ENCODE measurements at regions not wholly inside any gene's neighbourhood (a gene's known extent, or its start where the extent isn't known, plus 50 kb on each side); places are given as distances from the start of the nearest gene placed in this dataset.
"Not testable (repeated sequence)": the region's sequence is repeated elsewhere in the genome, so short reads cannot be mapped to it uniquely, and the experiment has no call there.

- DNase-seq (ENCODE audit: low read depth in 2 of 2), result no peak
These were observed 181.4 kb upstream of the CACNA2D1 start for GRCh38 chr7:82624965-82625364.

DNA sequence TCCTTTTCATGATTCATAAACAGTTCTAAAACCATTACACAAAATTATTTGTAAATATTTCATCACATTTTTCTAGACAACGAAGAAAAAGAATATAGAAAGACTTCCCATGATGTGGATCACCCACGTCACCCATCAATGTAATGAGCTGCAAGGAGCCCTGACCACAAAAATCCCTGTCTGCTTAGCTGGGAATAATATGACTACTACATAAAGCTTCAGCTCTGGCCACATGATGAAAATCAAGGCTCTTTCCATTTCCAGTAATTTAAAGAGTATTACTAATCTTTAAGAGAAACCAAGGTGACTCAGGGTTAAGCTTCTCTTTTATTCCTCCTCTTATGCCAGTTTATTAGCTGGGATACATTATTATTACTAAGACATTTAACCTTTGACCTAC is 180.8 kb upstream of the CACNA2D1 start:
- DNase-seq (ENCODE audit: low read depth in 2 of 2), result no peak

GRCh38 chr7:82623812-82624211 is 180.2 kb upstream of the CACNA2D1 start:
- no peak for DNase-seq (ENCODE audit: low read depth in 2 of 2)

- DNase-seq (ENCODE audit: low read depth in 2 of 2), result no peak
These were observed 173.6 kb upstream of the CACNA2D1 start for GRCh38 chr7:82617156-82617555.

- no peak for DNase-seq (ENCODE audit: low read depth in 2 of 2)
These were observed 172.6 kb upstream of the CACNA2D1 start for GRCh38 chr7:82616059-82616728.

DNA sequence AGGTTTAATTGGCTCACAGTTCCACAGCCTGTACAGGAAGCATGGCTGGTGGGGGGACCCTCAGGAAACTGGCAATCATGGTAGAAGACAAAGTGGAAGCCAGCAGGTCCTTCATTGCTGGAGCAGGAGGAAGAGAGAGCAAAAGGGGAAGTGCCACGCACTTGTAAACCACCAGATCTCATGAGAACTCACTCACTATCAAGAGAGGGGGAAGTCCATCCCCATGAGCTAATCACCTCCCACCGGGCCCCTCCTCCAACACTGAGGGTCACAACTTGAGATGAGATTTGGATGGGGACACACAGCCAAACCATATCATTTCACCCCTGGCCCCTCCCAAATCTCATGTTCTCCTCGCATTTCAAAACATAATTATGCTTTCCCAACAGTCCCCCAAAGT is 171.9 kb upstream of the CACNA2D1 start:
- DNase-seq (ENCODE audit: low read depth in 2 of 2), result no peak

DNA sequence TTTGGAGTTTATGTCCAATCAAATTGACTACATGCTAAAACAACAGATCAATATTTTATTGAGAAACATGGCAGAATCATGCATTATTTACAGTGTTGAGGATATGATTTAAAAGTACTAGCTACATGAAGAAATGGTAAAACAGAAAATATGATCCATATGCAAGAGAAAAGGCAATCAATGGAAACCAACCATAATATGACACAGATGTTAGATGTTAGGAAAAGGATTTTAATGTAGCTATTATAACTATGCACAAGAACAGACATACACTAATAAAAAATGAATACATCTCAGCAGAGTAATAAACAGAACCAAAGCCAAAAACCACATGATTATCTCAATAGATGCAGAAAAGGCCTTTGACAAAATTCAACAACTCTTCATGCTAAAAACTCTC is 166.2 kb upstream of the CACNA2D1 start:
- DNase-seq (ENCODE audit: low read depth in 2 of 2), result no peak

DNA sequence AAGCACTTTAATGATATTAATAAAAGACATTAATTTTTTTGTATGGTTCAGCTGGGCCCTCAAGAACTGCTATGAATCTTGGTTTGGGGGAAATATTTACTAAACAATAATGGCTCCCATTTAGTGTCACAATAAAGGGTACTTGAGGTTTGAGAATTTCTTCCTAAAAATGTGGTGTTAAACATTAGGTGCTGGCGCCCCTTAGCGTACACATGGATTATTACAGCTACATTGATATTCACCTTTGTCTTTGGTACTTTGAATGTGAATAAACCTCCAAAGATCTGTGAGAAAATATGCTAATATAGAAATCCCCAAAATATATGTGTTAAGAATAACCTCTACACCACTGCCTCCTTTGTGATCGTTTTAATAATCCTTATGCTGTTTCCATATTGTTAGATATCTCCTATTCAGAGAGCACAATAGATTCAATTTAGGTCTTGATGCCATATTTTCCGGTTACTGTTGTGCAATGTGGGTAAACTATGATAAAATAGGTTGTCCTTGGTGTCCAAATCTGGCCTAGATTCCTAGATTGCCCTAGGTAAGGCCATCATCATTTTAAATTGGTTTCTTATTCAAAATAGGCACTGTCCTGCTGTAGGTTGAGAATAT is 161.8 kb upstream of the CACNA2D1 start:
- DNase-seq (ENCODE audit: low read depth in 2 of 2), result no peak

DNA sequence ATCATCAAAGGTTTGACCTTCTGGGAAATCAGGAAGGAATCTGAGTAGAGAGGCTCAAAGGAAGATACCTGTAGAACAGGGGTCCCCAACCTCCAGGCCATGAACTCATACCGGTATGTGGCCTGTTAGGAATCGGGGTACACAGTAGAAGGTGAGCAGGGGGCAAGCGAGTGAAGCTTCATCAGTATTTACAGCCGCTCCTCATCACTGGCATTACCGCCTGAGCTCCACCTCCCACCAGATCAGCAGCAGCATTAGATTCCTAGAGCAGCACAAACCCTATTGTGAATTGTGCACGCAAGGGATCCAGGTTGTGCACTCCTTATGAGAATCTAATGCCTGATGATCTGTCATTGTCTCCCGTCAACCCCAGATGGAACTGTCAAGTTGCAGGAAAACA is 158.5 kb upstream of the CACNA2D1 start:
- no peak for DNase-seq (ENCODE audit: low read depth in 2 of 2)

GRCh38 chr7:82600531-82600930 is 157.0 kb upstream of the CACNA2D1 start:
- DNase-seq (ENCODE audit: low read depth in 2 of 2), result no peak

- DNase-seq (ENCODE audit: low read depth in 2 of 2), result no peak
These were observed 156.3 kb upstream of the CACNA2D1 start for GRCh38 chr7:82599895-82600294.

GRCh38 chr7:82598958-82599357 is 155.4 kb upstream of the CACNA2D1 start:
- DNase-seq (ENCODE audit: low read depth in 2 of 2), result no peak

GRCh38 chr7:82595795-82596194 is 152.2 kb upstream of the CACNA2D1 start:
- not testable (repeated sequence) for DNase-seq (ENCODE audit: low read depth in 2 of 2)

DNA sequence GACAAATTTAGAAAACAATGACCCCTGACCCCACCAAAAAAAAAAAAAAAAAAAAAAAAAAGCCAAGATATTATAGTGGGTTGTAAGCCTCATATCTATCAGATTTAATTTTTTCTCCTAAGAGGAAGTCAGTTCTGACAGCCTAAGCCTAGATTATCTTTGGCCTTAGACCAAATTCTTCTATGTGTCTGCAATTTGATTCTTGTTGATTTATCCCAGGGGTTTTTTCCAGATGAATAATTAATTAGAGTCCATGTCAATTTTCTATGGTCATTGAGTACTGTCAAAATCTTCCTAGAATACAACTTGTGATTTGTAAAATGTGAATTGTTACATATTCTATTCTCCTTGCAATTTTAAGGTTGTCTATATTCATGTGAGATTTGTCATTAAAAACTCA is 151.6 kb upstream of the CACNA2D1 start:
- no peak for DNase-seq (ENCODE audit: low read depth in 2 of 2)

GRCh38 chr7:82594665-82595064 is 151.1 kb upstream of the CACNA2D1 start:
- DNase-seq (ENCODE audit: low read depth in 2 of 2), result no peak

GRCh38 chr7:82593780-82594179 is 150.2 kb upstream of the CACNA2D1 start:
- no peak for DNase-seq (ENCODE audit: low read depth in 2 of 2)

- DNase-seq (ENCODE audit: low read depth in 2 of 2), result no peak
These were observed 148.8 kb upstream of the CACNA2D1 start for GRCh38 chr7:82592416-82592815.

- no peak for DNase-seq (ENCODE audit: low read depth in 2 of 2)
These were observed 135.5 kb upstream of the CACNA2D1 start for GRCh38 chr7:82579047-82579446.

GRCh38 chr7:82578430-82578829 is 134.9 kb upstream of the CACNA2D1 start:
- no peak for DNase-seq (ENCODE audit: low read depth in 2 of 2)

- DNase-seq (ENCODE audit: low read depth in 2 of 2), result peak; percentile 51 to 59
These were observed 128.8 kb upstream of the CACNA2D1 start for GRCh38 chr7:82572195-82572880.

DNA sequence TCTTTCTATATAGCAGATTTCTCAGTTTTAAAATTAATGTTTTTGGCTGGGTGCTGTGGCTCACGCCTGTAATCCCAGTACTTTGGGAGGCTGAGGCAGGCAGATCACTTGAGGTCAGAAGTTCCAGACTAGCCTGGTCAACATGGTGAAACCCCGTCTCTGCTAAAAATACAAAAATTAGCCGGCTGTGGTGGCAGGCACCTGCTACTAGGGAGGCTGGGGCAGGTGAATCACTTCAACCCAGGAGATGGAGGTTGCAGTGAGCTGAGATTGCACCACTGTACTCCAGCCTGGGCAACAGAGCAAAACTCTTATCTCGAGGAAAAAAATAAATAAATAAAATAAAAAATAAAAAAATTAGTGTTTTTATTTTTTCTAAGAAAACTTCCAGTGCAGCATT is 127.5 kb upstream of the CACNA2D1 start:
- not testable (repeated sequence) for DNase-seq (ENCODE audit: low read depth in 2 of 2)

GRCh38 chr7:82567841-82568240 is 124.3 kb upstream of the CACNA2D1 start:
- no peak for DNase-seq (ENCODE audit: low read depth in 2 of 2)

- no peak for DNase-seq (ENCODE audit: low read depth in 2 of 2)
These were observed 123.8 kb upstream of the CACNA2D1 start for GRCh38 chr7:82567356-82567755.

Data from stimulated activated CD8-positive, alpha-beta memory T cell treated with anti-CD3 and anti-CD28 coated beads, Interleukin-2, amount 100 ng/mL, for 48 hours (primary cell).